ENCODE measurements at regions not wholly inside any gene's neighbourhood (a gene's known extent, or its start where the extent isn't known, plus 50 kb on each side); places are given as distances from the start of the nearest gene placed in this dataset.
A peak's percentile ranks its signal among the peaks of the same experiment; 100 is the strongest.
"Not testable (repeated sequence)": the region's sequence is repeated elsewhere in the genome, so short reads cannot be mapped to it uniquely, and the experiment has no call there.

GRCh38 chr6:106844930-106845329 lies 129.6 kb downstream of the CD24 start:
- DNase-seq = peak in 1 of 2 experiments; percentile 12

GRCh38 chr6:106832766-106833510 lies 141.6 kb downstream of the CD24 start:
- DNase-seq = no peak

- no peak for DNase-seq
Observed at GRCh38 chr6:106830930-106831329, 143.6 kb downstream of the CD24 start.

- no peak for DNase-seq
Observed at GRCh38 chr6:106829451-106829850, 145.1 kb downstream of the CD24 start.

GRCh38 chr6:106827081-106827480 lies 147.4 kb downstream of the CD24 start:
- DNase-seq = no peak

GRCh38 chr6:106825156-106825555 lies 149.4 kb downstream of the CD24 start:
- no peak for DNase-seq

GRCh38 chr6:106823732-106824351 lies 150.7 kb downstream of the CD24 start:
- DNase-seq = no peak

- DNase-seq = no peak
Observed at GRCh38 chr6:106823058-106823457, 151.5 kb downstream of the CD24 start.

GRCh38 chr6:106820412-106820852 lies 154.1 kb downstream of the CD24 start:
- DNase-seq = no peak

- DNase-seq = no peak
Observed at GRCh38 chr6:106811088-106811686, 163.3 kb downstream of the CD24 start.

GRCh38 chr6:106808758-106809157 lies 165.8 kb downstream of the CD24 start:
- DNase-seq = peak in 1 of 2 experiments; percentile 9

- no peak for DNase-seq
Observed at GRCh38 chr6:106807947-106808611, 166.4 kb downstream of the CD24 start.

GRCh38 chr6:106806253-106806652 lies 168.3 kb downstream of the CD24 start:
- DNase-seq = not testable (repeated sequence)

GRCh38 chr6:106805771-106806170 lies 168.8 kb downstream of the CD24 start:
- no peak for DNase-seq

GRCh38 chr6:106804346-106805335 lies 169.9 kb downstream of the CD24 start:
- no peak for DNase-seq

GRCh38 chr6:106803188-106803587 lies 171.3 kb downstream of the CD24 start:
- no peak for DNase-seq

- no peak for DNase-seq
Observed at GRCh38 chr6:106802139-106802538, 172.4 kb downstream of the CD24 start.

GRCh38 chr6:106801256-106801655 lies 171.9 kb downstream of the QRSL1 start:
- no peak for DNase-seq

- DNase-seq = no peak
Observed at GRCh38 chr6:106800379-106800778, 171.0 kb downstream of the QRSL1 start.

GRCh38 chr6:106799031-106799894 lies 169.9 kb downstream of the QRSL1 start:
- no peak for DNase-seq

- DNase-seq = no peak
Observed at GRCh38 chr6:106797186-106797585, 167.8 kb downstream of the QRSL1 start.

All from AML-193 (cell line).